DMS153 treated with DMSO at 0.1 percent for 48 hours (cell line): ENCODE measurements at regions not wholly inside any gene's neighbourhood (a gene's known extent, or its start where the extent isn't known, plus 50 kb on each side); places are given as distances from the start of the nearest gene placed in this dataset.

Experiments
- DNase-seq: peaks from one replicate; lab custom pipeline; 2025; ENCODE audit not compliant: unreplicated experiment; lab: John Stamatoyannopoulos, UW

DNA sequence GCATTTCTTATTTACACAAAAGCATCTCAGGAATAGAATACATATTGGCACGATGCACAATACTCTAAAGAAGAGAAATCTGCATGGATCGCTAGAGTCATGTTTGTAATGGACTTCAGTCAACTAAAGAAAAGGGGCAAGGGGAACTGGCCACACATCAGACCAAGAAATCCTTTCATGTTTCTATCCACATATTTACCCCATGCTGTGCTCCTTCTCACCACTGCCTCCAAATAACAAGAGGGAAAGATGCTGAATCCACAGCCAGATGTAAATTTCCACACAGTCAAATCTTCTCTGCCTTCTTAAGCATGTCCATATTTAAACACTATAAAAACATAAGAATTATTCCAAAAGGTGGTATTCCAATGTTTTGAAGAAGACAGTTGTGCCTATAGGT is 67.6 kb downstream of the COX18 start:
- no peak for DNase-seq

GRCh38 chr4:72997409-72997808 is 72.1 kb downstream of the COX18 start:
- DNase-seq, result no peak

- DNase-seq, result no peak
Measured at GRCh38 chr4:72994670-72995069, 74.8 kb downstream of the COX18 start.

DNA sequence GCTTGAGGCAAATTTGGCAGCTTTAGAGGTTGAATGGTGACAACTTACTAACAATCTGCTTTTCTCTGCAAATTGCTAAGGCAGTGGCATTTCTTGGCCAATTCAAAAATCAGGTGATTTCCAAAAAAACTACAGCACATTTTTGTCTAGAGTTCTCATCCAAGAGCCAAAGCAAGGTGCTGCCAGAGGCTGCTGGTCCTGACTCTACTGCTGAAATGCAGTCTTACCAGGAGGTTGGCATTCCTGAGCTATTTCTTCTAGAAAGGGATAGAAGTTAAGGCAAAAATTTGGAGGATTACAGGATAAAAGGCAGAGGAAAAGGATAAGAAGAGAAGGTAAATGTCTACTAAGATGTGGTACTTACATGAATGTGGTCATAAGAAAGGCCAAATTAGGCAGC is 75.6 kb downstream of the COX18 start:
- no peak for DNase-seq

- no peak for DNase-seq
Measured at GRCh38 chr4:72991873-72992272, 77.6 kb downstream of the COX18 start.

DNA sequence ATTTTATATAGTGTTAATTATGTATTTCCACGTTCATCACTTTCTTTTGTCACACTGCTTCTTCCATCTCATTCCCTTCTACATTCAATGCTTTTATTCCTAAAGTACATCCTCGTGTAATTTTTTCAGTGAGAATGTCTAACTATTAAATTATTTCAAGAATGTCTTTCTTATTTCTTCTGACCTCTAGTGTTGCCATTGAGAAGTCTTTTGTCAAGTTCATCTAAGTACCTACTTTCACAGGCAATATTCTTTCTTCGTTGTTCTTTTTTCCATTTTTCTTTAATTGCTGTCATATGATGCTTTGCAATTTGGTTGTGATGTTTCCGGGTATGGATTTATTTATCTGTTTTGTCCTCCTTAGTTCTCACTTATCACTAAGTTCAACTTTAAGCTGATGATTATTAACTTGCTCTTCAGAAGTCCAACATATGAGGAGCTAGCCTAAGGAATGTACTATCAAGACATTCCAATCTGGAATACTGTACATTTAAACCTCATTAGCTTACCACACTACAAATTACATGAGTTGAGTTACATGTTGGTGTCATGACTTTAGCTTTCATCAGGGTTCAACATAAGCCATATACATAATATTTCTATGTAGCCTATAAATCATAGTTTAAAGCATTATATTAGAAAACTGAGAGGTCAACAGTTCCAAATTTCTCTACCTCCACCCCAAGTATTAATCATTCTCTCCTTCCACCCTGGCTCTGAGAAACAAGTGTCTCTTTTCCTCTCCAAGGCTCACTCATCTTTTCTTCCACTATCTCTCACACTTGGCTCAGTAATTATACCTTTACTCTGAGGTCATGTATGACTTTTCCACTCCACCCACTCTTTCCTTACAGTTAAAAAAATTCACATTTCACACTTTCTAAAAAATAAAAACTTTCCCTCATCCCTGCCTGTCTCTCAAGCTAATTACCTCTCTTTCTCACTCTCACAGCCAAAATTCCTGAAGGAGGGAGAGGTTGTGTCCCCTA is 81.5 kb downstream of the COX18 start:
- DNase-seq, result no peak

- DNase-seq, result no peak
Measured at GRCh38 chr4:72984351-72984750, 85.2 kb downstream of the COX18 start.

GRCh38 chr4:72983709-72984108 is 85.8 kb downstream of the COX18 start:
- no peak for DNase-seq

DNA sequence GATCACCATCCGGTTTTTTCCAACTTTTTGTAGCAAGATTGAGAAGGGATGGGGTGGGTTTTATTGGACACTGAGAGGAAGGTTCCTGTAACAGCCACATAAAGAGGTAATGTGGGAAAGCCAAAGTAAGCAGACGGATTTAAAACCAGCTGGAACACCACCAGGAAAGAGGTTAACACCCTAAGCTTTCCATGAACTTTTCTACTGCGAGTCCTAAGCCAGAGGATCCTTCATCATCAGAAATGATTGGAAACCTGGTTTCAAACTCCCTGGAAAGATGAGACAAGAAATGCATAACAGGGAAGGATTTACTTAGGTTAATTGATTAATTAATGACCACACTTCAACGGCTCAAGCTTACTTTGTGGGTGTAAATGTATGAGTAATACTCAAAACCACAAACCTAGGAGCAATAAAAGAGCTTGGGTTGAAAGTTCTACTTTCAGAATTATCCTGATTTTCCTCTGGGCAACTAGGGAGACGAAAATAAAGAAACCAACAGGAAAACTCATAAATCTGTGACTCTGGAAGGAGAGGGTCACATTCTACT is 91.5 kb downstream of the COX18 start:
- DNase-seq, result no peak

- no peak for DNase-seq
Measured at GRCh38 chr4:72975488-72975784, 94.1 kb downstream of the COX18 start.

DNA sequence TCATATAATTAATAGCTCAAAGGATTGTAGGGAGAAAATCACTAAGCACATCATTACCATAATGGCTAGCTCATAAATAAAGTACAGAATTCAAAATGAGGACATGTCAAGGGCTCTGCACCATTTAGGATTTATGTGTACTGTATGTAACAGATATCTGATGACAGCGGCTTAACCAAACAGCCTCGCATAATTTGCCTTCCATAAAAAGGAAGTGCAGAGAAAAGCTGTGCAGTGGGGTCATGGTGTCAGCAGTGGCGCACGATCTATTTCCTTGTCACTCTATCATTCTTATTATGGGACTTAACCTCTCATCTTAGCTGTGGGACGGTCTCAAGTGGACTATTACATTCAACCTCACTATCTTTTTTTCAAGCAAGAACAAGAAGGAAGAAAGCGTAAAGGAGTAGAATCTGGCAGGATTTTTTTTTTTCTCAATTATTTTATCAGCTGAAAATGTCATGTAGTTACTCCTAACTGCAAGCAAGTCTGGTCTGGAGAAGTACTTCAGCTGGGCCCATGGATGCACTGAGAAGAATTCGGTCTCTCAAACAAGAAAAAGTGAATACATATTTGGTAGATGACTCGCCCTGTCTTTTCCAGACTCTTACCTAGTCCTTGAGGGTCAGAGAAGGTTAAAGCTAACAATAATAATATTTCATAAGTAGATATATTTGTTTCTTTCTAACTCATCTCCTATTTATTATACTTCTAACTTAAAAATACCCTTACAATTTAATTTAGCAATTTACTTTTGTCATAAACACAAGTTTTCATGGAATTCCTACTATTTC is 94.6 kb downstream of the COX18 start:
- peak; percentile 54 for DNase-seq

- DNase-seq, result no peak
Measured at GRCh38 chr4:72971572-72971971, 97.9 kb downstream of the COX18 start.

- no peak for DNase-seq
Measured at GRCh38 chr4:72970756-72971155, 98.8 kb downstream of the COX18 start.

- DNase-seq, result no peak
Measured at GRCh38 chr4:72969976-72970375, 99.5 kb downstream of the COX18 start.

DNA sequence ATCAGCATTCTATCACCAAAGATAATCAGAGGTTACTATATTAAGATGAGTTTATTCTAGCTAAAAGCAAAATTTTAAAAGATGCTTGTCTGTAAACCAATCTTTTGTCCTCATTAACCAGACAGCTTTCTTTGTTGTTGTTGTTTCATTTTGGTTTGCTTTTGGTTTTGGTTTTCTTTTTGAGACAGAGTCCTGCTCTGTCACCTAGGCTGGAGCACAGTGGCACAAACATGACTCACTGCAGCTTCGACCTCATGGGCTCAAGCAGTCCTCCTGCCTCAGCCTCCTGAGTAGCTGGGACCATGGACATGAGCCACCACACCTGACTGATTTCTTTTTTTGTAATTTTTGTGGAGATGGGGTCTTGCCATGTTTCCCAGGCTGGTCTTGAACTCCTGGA is 102.9 kb downstream of the COX18 start:
- no peak for DNase-seq

- DNase-seq, result no peak
Measured at GRCh38 chr4:72959411-72959810, 110.1 kb downstream of the COX18 start.

DNA sequence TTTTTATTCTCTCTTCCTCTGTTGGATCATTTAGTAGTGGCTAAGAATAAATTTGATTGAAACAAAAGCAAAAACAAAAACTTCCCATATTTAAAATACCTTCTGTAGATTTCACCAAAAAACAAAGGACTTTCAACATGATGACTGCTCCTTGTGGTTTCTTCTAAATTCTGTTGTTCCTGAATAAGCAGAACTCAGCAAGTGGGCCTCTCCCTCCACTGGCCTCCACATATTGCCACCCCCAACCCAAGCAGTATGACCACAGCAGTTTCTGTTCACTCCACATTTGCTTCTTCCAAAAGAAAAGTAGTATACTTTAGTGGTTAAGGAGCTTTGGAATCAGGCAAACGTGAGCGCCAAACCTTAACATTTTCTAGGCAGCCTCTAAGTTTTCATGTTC is 114.7 kb downstream of the COX18 start:
- DNase-seq, result no peak

- DNase-seq, result no peak
Measured at GRCh38 chr4:72953571-72953970, 115.9 kb downstream of the COX18 start.

- DNase-seq, result no peak
Measured at GRCh38 chr4:72951628-72952027, 117.9 kb downstream of the COX18 start.

DNA sequence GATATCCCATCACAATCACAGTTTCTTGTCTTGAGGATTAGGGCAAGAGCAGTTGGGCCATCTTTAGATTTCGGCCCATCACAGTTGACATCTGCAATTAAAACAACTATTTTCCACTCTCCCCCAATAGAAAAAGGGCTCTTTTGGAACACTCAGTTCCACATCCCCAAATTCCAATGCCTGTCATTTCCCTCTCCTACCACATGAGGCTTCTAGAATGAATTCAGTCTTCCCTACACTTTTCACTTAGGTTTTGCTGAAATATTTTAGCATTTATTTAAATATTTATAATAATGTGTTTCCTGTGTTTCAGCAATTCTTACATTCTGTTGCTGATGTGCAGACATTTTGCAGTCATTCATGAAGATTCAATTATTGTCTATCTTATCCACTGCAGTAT is 118.4 kb downstream of the COX18 start:
- DNase-seq, result no peak

- DNase-seq, result no peak
Measured at GRCh38 chr4:72948080-72948479, 121.4 kb downstream of the COX18 start.

DNA sequence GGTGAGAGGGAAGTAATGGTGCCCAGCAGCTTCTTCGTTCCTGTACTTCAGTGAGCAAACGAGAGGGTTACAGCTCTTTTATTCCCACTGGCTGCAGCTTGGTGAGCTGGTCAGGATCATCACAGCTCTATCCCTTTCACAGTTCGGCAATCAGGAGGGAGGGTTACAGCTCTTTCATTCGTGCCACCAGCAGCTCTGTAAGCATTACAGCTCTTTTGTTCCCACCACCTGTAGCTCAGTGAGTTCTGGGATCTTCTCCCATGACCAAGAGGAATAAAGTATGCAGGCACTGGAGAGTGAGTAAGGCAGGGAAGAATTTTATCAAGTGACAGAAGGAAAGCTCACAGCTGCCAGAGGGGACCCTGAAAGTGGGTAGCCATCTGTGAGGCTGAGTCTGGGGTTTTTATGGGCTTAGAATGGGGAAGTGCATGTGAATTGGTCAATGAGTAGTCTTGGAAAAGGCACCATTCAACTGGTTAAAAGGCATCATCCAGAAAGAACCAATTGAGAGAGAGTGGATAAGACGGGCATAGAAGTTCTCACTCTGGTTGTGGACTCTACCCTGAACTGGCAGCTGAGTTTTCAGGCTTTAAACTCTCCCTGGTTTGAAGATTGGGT is 123.7 kb downstream of the COX18 start:
- DNase-seq, result no peak
